ENCODE measurements at regions not wholly inside any gene's neighbourhood (a gene's known extent, or its start where the extent isn't known, plus 50 kb on each side); places are given as distances from the start of the nearest gene placed in this dataset.

DNA sequence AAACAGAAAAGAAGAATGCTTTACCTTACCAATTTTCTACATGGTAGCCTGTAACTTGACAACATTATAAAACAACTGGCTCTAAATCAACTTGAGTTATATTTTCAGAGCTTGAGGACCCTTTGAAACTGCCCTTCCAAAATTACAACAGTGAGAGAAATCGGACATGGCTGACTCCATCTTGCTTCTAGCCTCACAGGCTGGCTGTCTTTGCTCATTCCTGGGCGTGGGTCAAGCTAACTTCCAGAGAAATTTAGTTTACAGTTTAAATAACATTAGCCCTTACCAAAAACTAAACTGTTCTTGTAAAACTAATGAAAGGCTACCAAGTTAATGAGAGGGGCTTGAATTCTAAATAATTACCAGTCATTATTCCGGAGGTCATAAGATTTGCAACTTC is 183.4 kb downstream of the AKR1D1 start:
- no peaks in the 10 kb centered on the region for H3K36me3 ChIP-seq (ENCODE audit: insufficient read depth, low read length)

DNA sequence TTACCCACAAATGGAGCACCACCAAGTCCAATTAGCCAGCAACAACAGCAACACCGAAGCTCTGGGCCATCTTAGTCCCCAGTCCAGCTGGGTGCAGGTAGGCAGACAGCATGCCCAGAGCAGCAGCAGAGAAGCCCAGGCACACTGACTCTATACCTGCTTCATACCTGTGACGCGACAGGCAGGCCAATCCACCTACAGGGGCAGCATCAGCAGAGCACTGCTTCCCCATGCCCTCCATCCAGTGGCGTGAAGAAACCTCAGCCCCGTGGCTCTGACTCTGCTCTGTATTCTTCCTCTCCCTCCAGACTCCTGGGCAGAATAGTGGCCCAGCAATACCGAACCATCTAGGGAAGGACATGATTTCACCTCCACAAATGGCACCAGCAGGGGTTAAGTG is 191.7 kb downstream of the AKR1D1 start:
- TF ChIP-seq TAF1 (IDR thresholded peaks at IDR 0.05; ENCODE audit: low read depth) (no peak), EZH2 (IDR thresholded peaks at IDR 0.05; ENCODE audit: borderline replicate concordance, insufficient read depth, low read length, poor library complexity, severe bottlenecking) (no peak), SMC3 (conservative IDR thresholded peaks at IDR 0.05; ENCODE audit: poor library complexity) (no peak), EP300 (conservative IDR thresholded peaks at IDR 0.05; ENCODE audit: poor library complexity, severe bottlenecking) (no peak), POLR2AphosphoS5 (IDR thresholded peaks at IDR 0.05) (no peak), MXI1 (conservative IDR thresholded peaks at IDR 0.05; ENCODE audit: poor library complexity, severe bottlenecking) (no peak), RAD21 (conservative IDR thresholded peaks at IDR 0.05) (no peak)
- TF ChIP-seq, protein P1, sequence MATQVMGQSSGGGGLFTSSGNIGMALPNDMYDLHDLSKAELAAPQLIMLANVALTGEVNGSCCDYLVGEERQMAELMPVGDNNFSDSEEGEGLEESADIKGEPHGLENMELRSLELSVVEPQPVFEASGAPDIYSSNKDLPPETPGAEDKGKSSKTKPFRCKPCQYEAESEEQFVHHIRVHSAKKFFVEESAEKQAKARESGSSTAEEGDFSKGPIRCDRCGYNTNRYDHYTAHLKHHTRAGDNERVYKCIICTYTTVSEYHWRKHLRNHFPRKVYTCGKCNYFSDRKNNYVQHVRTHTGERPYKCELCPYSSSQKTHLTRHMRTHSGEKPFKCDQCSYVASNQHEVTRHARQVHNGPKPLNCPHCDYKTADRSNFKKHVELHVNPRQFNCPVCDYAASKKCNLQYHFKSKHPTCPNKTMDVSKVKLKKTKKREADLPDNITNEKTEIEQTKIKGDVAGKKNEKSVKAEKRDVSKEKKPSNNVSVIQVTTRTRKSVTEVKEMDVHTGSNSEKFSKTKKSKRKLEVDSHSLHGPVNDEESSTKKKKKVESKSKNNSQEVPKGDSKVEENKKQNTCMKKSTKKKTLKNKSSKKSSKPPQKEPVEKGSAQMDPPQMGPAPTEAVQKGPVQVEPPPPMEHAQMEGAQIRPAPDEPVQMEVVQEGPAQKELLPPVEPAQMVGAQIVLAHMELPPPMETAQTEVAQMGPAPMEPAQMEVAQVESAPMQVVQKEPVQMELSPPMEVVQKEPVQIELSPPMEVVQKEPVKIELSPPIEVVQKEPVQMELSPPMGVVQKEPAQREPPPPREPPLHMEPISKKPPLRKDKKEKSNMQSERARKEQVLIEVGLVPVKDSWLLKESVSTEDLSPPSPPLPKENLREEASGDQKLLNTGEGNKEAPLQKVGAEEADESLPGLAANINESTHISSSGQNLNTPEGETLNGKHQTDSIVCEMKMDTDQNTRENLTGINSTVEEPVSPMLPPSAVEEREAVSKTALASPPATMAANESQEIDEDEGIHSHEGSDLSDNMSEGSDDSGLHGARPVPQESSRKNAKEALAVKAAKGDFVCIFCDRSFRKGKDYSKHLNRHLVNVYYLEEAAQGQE (IDR thresholded peaks at IDR 0.05; ENCODE audit: borderline replicate concordance), result no peak
- TF ChIP-seq, protein P2, sequence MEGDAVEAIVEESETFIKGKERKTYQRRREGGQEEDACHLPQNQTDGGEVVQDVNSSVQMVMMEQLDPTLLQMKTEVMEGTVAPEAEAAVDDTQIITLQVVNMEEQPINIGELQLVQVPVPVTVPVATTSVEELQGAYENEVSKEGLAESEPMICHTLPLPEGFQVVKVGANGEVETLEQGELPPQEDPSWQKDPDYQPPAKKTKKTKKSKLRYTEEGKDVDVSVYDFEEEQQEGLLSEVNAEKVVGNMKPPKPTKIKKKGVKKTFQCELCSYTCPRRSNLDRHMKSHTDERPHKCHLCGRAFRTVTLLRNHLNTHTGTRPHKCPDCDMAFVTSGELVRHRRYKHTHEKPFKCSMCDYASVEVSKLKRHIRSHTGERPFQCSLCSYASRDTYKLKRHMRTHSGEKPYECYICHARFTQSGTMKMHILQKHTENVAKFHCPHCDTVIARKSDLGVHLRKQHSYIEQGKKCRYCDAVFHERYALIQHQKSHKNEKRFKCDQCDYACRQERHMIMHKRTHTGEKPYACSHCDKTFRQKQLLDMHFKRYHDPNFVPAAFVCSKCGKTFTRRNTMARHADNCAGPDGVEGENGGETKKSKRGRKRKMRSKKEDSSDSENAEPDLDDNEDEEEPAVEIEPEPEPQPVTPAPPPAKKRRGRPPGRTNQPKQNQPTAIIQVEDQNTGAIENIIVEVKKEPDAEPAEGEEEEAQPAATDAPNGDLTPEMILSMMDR (IDR thresholded peaks at IDR 0.05; ENCODE audit: poor library complexity, severe bottlenecking), result no peak
- H3K4me3 ChIP-seq (ENCODE audit: low read length), result no peak overlapping the region
- H3K36me3 ChIP-seq (ENCODE audit: insufficient read depth, low read length), result no peaks in the 10 kb centered on the region
- no peak overlapping the region for H2AFZ ChIP-seq (ENCODE audit: low read depth, low read length)
- no peak overlapping the region for H3K4me2 ChIP-seq (ENCODE audit: low read length)
- no peaks in the 10 kb centered on the region for H3K79me2 ChIP-seq (replicated peaks; ENCODE audit: insufficient read depth, low read length)
- no peaks in the 10 kb centered on the region for H3F3A ChIP-seq (ENCODE audit: insufficient read depth, low read length, poor library complexity, severe bottlenecking)
- H3K27me3 ChIP-seq (ENCODE audit: insufficient read depth, low read depth, low read length), result no peaks in the 10 kb centered on the region
- no peaks in the 10 kb centered on the region for H3K9me2 ChIP-seq (ENCODE audit: insufficient read depth, low read length)
- H4K20me1 ChIP-seq (ENCODE audit: insufficient read depth), result no peaks in the 10 kb centered on the region
- no peak overlapping the region for H3K27ac ChIP-seq (ENCODE audit: low read length)
- H3K9ac ChIP-seq (ENCODE audit: low read length), result no peak overlapping the region
- H3K9me3 ChIP-seq (ENCODE audit: low read length), result no peaks in the 10 kb centered on the region

More for the DNA sequence above, 183.4 kb downstream of the AKR1D1 start:
- H4K20me1 ChIP-seq (ENCODE audit: insufficient read depth), result no peaks in the 10 kb centered on the region
- H3K9me2 ChIP-seq (ENCODE audit: insufficient read depth, low read length), result no peaks in the 10 kb centered on the region
- no peaks in the 10 kb centered on the region for H3K79me2 ChIP-seq (replicated peaks; ENCODE audit: insufficient read depth, low read length)
- H2AFZ ChIP-seq (ENCODE audit: low read depth, low read length), result no peak overlapping the region
- no peaks in the 10 kb centered on the region for H3K27me3 ChIP-seq (ENCODE audit: insufficient read depth, low read depth, low read length)
- TF ChIP-seq SMC3 (conservative IDR thresholded peaks at IDR 0.05; ENCODE audit: poor library complexity) (no peak), TAF1 (IDR thresholded peaks at IDR 0.05; ENCODE audit: low read depth) (no peak), MXI1 (conservative IDR thresholded peaks at IDR 0.05; ENCODE audit: poor library complexity, severe bottlenecking) (no peak), EZH2 (IDR thresholded peaks at IDR 0.05; ENCODE audit: borderline replicate concordance, insufficient read depth, low read length, poor library complexity, severe bottlenecking) (no peak), POLR2AphosphoS5 (IDR thresholded peaks at IDR 0.05) (no peak), RAD21 (conservative IDR thresholded peaks at IDR 0.05) (no peak), EP300 (conservative IDR thresholded peaks at IDR 0.05; ENCODE audit: poor library complexity, severe bottlenecking) (no peak)
- TF ChIP-seq, protein P2 (IDR thresholded peaks at IDR 0.05; ENCODE audit: poor library complexity, severe bottlenecking), result no peak
- no peak overlapping the region for H3K4me2 ChIP-seq (ENCODE audit: low read length)
- H3K9ac ChIP-seq (ENCODE audit: low read length), result no peak overlapping the region
- H3K4me3 ChIP-seq (ENCODE audit: low read length), result no peak overlapping the region
- H3K27ac ChIP-seq (ENCODE audit: low read length), result no peak overlapping the region
- no peaks in the 10 kb centered on the region for H3F3A ChIP-seq (ENCODE audit: insufficient read depth, low read length, poor library complexity, severe bottlenecking)
- H3K9me3 ChIP-seq (ENCODE audit: low read length), result no peaks in the 10 kb centered on the region

All from neural cell (in vitro differentiated cells).